PC-3 (cell line): ENCODE measurements at regions not wholly inside any gene's neighbourhood (a gene's known extent, or its start where the extent isn't known, plus 50 kb on each side); places are given as distances from the start of the nearest gene placed in this dataset.

Experiments used
- ATAC-seq: fragments of 200-7000 bp; cut with Tn5 transposase; 2 replicates; pipeline ENCODE4 v1.9.1; 2020; ENCODE audit warnings: mild to moderate bottlenecking, moderate library complexity
- BruUV-seq: library from RNA; stranded (reverse); fragments of 400-500 nt; replicated peaks from 2 replicates; lab custom pipeline; 2021; lab: Mats Ljungman, UMichigan
- CTCF ChIA-PET: fragments of 300-600 bp; sonication (Branson Sonifier 250); formaldehyde crosslinking; loops from one replicate; lab custom pipeline; 2022; ENCODE audit warnings: antibody characterized with exemption; lab: Charles Lee
- POLR2A ChIA-PET: fragments of 300-600 bp; sonication (Branson Sonifier 250); formaldehyde crosslinking; loops from one replicate; lab custom pipeline; 2022; ENCODE audit warnings: antibody characterized with exemption; ENCODE audit not compliant: unreplicated experiment; lab: Charles Lee
- DNase-seq: peaks from one replicate; pipeline ENCODE4 v3.0.0-alpha.2; 2015
- H2AFZ ChIP-seq: fragments of 300-600 bp; sonication (generic); 2 replicates; pipeline ENCODE4 v1.6.0; 2016; ENCODE audit warnings: antibody characterized with exemption, low read length
- H3F3A ChIP-seq: fragments of 300-600 bp; sonication (generic); one replicate; pipeline ENCODE4 v1.6.0; 2017; ENCODE audit warnings: antibody characterized with exemption, low read length, control low read depth, mild to moderate bottlenecking; ENCODE audit not compliant: unreplicated experiment
- H3K27ac ChIP-seq: fragments of 300-600 bp; sonication (generic); 2 replicates; pipeline ENCODE4 v1.5.1; 2016; ENCODE audit warnings: mild to moderate bottlenecking, low read length
- H3K27me3 ChIP-seq: fragments of 300-600 bp; sonication (generic); 2 replicates; pipeline ENCODE4 v1.6.1; 2016; ENCODE audit warnings: low read length, mixed read lengths
- H3K36me3 ChIP-seq: fragments of 300-600 bp; sonication (generic); 2 replicates; pipeline ENCODE4 v1.6.1; 2016; ENCODE audit warnings: low read depth, mixed run types, low read length, mixed read lengths
- H3K4me1 ChIP-seq: fragments of 300-600 bp; sonication (generic); 2 replicates; pipeline ENCODE4 v1.5.1; 2016; ENCODE audit warnings: low read length; ENCODE audit not compliant: insufficient read depth
- H3K4me2 ChIP-seq: fragments of 300-600 bp; sonication (generic); 2 replicates; pipeline ENCODE4 v1.6.0; 2016; ENCODE audit warnings: low read length
- H3K4me3 ChIP-seq: fragments of 300-600 bp; sonication (generic); 2 replicates; pipeline ENCODE4 v1.5.1; 2016; ENCODE audit warnings: mild to moderate bottlenecking, low read length, mixed read lengths
- H3K79me2 ChIP-seq: fragments of 300-600 bp; sonication (generic); 2 replicates; pipeline ENCODE4 v1.6.1; 2017; ENCODE audit warnings: low read length, mixed read lengths
- H3K9ac ChIP-seq: fragments of 300-600 bp; sonication (generic); 2 replicates; pipeline ENCODE4 v1.6.0; 2016; ENCODE audit warnings: mild to moderate bottlenecking, low read length
- H3K9me2 ChIP-seq: fragments of 300-600 bp; sonication (generic); replicated peaks from 2 replicates; pipeline ENCODE4 v1.6.1; 2016; ENCODE audit warnings: mixed run types, low read length, mixed read lengths
- H3K9me3 ChIP-seq: fragments of 300-600 bp; sonication (generic); 2 replicates; pipeline ENCODE4 v1.6.1; 2016; ENCODE audit warnings: low read length, mixed read lengths
- H4K20me1 ChIP-seq: fragments of 300-600 bp; sonication (generic); 2 replicates; pipeline ENCODE4 v1.6.1; 2016; ENCODE audit warnings: low read length, mixed read lengths
- CTCF ChIP-seq: fragments of 300-600 bp; sonication (generic); conservative IDR thresholded peaks from 2 replicates; pipeline ENCODE4 v1.5.1; 2017; ENCODE audit warnings: antibody characterized with exemption, low read depth, mild to moderate bottlenecking, low read length
- EZH2 ChIP-seq: fragments of 300-600 bp; sonication (generic); IDR thresholded peaks from one replicate; pipeline ENCODE4 v1.6.1; 2017; ENCODE audit warnings: antibody characterized with exemption, mild to moderate bottlenecking, low read length; ENCODE audit not compliant: unreplicated experiment
- EZH2phosphoT487 ChIP-seq: fragments of 300-600 bp; sonication (generic); IDR thresholded peaks from 2 replicates; pipeline ENCODE4 v1.6.1; 2018; ENCODE audit warnings: mild to moderate bottlenecking, antibody characterized with exemption, low read length, borderline replicate concordance
- intact Hi-C: fragments of 100-400 bp; cut with micrococcal nuclease; formaldehyde crosslinking; loops from 2 replicates; pipeline ENCODE4 v1.9.0; 2023

- Histone ChIP-seq H3K36me3 (no peaks in the 10 kb centered on the region), H3K27ac (no peak overlapping the region), H3K27me3 (no peaks in the 10 kb centered on the region), H3K4me2 (no peak overlapping the region), H3K4me3 (no peak overlapping the region), H3K79me2 (no peaks in the 10 kb centered on the region), H3K9me2 (no peaks in the 10 kb centered on the region), H3K4me1 (no peaks in the 10 kb centered on the region), H2AFZ (no peak overlapping the region), H3F3A (no peaks in the 10 kb centered on the region), H4K20me1 (no peaks in the 10 kb centered on the region), H3K9me3 (no peaks in the 10 kb centered on the region), H3K9ac (no peak overlapping the region)
- no peak for ATAC-seq
- no TSS peak for BruUV-seq
- no peak for DNase-seq
- POLR2A ChIA-PET: no interaction called here
- CTCF ChIA-PET: no interaction called here
- intact Hi-C loops: no loop called here
- TF ChIP-seq CTCF: no peak
Observed at GRCh38 chr4:164383058-164383357, 370.9 kb upstream of the SMIM31 start.

DNA sequence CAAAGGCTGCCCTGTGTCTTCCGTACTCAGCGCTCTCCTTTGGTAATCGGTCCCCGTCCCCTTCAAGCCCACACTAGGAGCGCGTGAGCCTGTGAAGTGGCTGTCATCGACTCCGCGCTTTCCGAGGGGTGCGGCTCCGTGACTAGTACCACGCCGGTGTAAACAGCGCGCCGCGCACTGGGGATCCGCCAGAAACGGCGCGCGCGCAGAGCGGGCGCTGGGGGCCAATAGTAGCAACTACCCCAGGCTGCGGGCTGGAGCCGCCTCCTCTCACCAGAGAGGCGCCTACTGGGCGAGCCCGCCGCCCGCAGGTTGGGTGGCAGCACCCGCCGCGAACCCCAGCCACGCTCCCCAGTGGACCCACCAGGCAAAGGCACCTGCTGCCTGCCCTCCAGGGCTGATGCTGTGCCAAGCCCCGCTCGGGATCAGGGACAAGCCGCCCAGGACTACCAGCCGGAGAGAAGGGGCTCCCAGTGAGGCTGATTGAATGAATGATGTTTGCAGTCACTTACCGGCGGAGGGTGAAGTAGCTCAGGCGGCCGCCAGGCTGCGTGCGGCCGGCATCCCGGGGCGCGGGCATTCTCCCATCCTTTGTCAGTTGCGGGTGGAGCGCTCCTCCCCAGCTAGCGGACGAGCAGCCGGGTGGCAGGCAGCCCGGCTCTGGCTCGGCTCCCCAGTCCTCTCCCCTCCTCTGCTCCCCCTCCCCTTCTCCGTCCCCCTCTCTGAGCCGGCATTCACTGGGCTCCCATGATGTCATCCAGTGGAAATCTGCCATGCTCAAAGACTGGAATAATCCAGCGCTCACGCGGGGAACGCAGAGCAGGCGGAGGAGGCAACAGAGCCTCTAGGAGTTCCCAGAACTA lies 370.3 kb upstream of the SMIM31 start:
- no peak for ATAC-seq
- CTCF ChIA-PET: no interaction called here
- no peaks in the 10 kb centered on the region for H3K9me2 ChIP-seq
- no peak overlapping the region for H2AFZ ChIP-seq
- H3F3A ChIP-seq: no peaks in the 10 kb centered on the region
- H3K4me3 ChIP-seq: no peak overlapping the region
- no peaks in the 10 kb centered on the region for H3K9me3 ChIP-seq
- no peak overlapping the region for H3K27ac ChIP-seq
- DNase-seq: no peak
- no peaks in the 10 kb centered on the region for H3K4me1 ChIP-seq
- H3K79me2 ChIP-seq: no peaks in the 10 kb centered on the region
- BruUV-seq: no TSS peak
- no peak overlapping the region for H3K9ac ChIP-seq
- TF ChIP-seq EZH2phosphoT487 (no peak), CTCF (no peak)
- H3K4me2 ChIP-seq: no peak overlapping the region
- no peaks in the 10 kb centered on the region for H4K20me1 ChIP-seq
- no peaks in the 10 kb centered on the region for H3K36me3 ChIP-seq
- no peaks in the 10 kb centered on the region for H3K27me3 ChIP-seq
- POLR2A ChIA-PET: no interaction called here
- intact Hi-C loops: no loop called here

DNA sequence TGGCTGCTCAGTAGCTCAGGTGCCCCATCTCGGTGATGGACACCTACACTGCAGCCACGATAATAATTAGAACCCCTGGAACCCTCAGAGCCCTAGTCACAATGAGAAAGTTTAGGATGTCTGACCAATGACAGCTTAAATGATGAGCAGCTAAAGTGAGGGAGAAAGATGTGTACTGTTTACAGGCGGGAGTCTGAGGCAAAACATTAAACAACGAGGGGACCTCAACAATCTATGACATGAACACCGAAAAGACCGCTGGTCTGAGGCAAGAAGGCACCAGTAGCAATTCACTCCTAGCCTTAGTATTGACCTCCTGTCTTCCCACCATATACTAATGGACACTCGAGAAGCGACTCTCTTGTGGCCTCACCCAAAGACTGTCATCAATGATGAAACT lies 369.5 kb upstream of the SMIM31 start:
- TF ChIP-seq CTCF: no peak
- no peak for TF ChIP-seq EZH2phosphoT487
- TF ChIP-seq EZH2: no peak
- Histone ChIP-seq H3K4me3 (no peak overlapping the region), H3K9me3 (no peaks in the 10 kb centered on the region), H3K79me2 (no peaks in the 10 kb centered on the region), H3K36me3 (no peaks in the 10 kb centered on the region), H3K27ac (no peak overlapping the region), H3K4me1 (no peaks in the 10 kb centered on the region), H4K20me1 (no peaks in the 10 kb centered on the region), H2AFZ (no peak overlapping the region), H3K9ac (no peak overlapping the region), H3K9me2 (no peaks in the 10 kb centered on the region), H3K27me3 (no peaks in the 10 kb centered on the region), H3F3A (no peaks in the 10 kb centered on the region), H3K4me2 (no peak overlapping the region)
- ChIA-PET POLR2A (no interaction called here), CTCF (no interaction called here)
- BruUV-seq: no TSS peak
- intact Hi-C loops: no loop called here
- DNase-seq (no peak), ATAC-seq (no peak)
